NCI-H146 (cell line): ENCODE measurements at regions not wholly inside any gene's neighbourhood (a gene's known extent, or its start where the extent isn't known, plus 50 kb on each side); places are given as distances from the start of the nearest gene placed in this dataset.
A peak's percentile ranks its signal among the peaks of the same experiment; 100 is the strongest.

ENCODE experiments used
- DNase-seq: peaks from one replicate; lab custom pipeline; 2025; lab: John Stamatoyannopoulos, UW

DNA sequence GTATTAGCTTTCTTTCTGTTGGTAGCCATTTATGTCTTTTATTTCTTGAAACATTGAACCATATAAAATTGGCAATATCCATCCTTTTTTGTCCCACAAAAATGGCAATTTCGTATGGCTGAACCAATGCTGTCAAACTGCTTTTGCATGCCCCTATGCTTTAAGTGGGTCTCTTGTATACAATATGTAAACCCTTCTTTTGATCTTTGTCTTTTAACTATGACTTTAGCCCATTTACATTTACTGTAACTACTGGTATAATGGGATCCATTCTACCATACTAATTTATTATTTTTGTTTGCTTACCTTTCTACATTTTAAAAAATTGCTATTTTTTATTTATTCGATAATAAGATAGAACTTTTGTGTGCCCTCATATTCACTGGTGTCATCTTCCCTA lies 93.4 kb downstream of the TENT4A start:
- no peak for DNase-seq

DNA sequence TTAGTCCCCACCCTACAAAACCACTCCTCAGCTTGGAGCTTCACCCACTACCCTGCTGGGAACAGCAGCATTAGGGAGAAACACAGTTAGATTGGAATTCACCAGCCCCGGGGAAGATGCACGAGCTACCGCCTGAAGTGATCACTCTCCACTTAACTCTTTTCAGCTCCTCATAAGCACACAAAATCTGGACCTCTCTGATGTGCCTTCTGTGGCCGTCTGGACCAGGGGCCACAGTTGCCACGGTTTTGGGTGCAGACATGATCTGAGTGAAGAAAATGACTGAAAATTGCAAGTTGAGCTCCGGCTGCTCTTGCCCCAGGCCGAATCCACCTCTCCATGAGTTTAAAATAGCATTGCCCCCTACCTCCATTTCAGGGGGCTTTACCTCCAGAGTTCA lies 95.2 kb downstream of the TENT4A start:
- DNase-seq: no peak

DNA sequence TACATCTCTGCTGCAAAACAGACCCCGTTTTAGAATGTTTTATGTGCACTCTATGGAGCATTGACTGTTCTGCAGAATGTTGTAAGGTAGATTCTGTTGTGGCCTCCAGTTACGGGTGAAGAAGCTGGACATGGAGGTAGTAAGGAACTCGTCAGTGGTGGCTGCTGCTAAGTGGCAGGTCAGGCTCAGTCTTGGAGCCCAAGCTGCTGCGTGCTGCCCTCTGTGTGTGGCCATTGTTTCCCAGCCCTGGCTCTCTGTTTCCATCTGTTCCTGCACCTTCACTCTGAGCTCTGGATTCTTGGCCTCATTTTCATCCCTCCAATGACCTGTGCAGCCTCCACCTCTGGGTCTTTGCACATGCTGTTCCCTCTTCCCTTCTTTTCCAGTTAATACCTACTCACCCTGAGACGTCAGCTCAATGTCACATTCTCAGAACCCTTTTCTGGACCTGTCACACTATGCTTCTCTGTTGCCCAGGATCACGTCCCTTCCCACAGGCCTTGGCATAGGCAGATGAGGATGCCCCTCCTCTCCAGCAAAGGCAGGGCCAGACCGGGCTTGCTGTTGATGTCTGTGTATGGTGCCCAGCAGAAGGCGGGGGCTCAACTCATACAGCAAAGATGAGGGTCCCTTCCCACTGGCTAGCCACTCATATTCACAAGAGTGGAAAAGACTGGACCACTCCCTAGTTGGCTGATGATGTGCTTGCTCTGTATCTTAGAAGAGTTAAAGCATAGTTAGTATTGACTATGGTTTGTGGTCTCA lies 97.6 kb downstream of the TENT4A start:
- no peak for DNase-seq

DNA sequence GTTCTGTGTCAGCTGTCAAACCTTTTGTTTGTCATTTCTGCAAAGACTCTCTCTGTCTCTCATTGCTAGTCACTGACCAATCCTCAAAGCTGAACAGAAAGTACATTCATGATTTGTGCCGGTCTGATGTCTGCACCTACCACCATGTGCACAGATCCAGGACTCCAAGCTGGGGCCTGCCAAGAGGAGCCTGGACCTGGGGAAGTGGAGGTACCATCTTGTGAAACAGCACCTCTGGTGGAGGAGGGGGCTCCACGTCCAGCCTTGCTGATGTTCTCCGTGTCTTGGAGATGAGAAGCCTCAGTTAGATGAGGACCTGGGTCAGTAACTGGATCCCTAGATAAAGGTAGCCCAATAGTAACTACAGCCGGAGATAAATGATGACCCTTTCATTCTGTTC lies 98.9 kb downstream of the TENT4A start:
- DNase-seq: no peak

DNA sequence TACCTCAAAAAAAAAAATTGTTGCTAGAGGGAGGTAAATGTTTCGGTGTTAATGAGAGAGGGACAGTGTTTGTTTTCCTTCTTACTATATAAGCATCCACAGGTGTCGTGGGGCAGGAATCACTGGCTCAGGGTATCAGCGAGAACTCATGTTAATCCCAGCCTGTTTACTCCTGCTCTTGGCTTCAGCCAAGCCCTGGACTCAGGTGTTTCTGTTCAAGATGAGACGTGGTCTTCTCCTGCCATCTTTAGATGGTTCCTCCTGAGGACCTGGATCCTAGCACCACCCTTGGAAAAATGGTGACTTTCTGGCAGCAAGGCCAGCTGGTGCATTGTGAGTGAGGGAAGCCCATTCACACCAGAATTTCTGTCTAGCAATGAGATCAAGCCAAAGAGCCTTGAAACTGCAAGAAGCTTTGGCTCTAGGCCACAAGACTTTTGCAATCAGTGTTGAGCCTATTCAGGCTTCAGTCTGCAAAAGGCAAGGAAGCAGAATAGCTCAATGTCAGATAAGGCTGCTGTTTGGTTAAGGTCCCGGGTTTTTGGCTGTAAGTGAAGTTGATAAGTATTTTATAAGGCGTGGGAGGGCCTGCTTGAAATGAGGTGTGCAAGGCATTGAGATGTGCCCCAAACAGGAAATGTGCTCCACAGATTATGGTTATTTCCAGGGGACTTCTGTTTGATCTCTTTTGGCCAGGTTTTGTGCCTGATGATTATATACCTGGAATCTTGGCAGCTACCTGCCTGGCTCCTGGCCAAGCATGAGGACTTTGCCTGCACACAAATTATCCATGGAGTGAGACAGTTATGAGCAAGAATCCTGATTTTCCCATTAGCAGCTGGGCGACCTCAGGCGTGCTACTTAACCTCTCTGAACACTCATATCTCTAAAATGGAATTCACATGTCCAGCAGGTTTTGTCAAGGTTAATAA lies 99.8 kb downstream of the TENT4A start:
- no peak for DNase-seq

DNA sequence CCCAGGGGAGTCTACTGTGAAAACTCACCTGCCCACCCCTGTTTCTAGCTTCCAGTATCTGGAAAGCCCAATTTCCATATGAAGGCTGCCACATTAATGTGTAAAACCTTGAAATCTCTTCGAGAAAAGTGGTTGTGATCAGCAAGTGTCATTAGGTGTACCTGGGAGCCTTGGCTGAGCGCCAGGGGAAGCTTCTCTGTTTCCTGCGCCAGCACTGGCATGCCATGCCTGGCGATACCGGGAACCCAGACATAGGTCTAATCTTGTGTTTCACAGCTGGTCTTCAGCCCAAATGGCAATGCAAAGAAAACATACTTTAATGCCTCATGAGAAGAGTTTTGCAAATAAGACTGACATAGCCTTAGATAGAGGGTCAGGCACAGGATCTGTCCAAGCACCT lies 101.6 kb downstream of the TENT4A start:
- no peak for DNase-seq

DNA sequence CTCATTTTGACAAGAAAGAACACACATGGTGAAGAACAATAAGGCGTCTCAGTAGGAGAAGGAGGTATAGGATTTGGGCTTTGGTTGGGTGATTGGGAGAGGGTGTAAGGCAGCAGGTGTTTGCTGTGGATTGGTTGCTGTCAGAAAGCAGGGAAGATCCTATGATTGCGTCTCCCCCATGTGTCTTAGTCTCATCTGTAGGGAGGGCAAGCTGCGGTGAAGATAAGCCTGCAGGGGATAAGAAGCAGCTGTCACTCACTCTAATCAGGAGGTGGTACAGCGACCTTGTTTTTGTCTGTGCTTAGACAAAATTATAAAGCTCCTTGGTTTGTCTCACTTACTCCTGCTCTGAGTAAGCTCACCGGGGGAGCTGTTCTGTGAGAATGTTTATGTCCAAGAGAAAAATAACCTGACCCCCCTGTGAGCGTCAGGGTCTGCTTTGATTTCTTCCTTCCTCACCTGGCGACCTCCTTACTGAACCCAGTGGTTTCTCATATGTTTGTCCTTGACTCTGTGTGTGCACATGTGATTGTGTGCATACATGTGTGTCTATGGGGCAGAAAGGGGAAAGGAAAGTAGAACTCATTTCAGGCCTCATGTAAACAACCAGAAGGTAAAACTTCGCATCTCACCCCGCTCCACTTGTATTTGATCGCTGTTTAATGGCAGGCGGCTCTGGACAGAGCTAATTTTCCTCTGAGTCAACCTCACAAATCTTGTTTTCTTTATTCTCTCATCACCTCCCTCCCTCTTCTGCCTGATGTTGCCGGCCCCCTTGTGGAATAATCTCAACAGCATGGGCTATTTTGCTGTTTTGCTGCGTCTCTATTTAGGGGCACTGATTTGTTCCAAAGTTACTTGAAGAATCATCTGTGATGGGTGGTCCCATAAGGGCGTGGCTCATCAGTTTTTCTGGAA lies 105.6 kb downstream of the TENT4A start:
- DNase-seq: no peak

DNA sequence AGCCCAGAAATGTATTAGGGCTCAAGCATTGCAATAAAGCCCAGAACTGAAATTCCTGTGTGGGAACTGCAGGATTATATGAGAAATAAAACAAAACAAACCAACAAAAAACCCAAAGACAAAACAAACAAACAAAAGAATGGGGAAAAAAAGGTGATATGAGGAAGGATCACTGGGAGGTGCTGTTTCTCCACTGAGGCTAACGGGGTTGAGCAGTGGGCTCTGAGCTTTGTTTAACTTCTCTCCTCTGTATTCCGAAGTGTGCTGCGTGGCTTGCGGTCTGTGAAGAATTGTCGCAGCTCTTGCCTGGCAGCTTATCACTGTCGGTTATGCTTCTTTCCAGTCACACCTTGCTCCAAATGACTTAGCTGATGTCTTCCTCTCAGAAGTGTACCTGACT lies 106.3 kb downstream of the TENT4A start:
- DNase-seq: no peak

DNA sequence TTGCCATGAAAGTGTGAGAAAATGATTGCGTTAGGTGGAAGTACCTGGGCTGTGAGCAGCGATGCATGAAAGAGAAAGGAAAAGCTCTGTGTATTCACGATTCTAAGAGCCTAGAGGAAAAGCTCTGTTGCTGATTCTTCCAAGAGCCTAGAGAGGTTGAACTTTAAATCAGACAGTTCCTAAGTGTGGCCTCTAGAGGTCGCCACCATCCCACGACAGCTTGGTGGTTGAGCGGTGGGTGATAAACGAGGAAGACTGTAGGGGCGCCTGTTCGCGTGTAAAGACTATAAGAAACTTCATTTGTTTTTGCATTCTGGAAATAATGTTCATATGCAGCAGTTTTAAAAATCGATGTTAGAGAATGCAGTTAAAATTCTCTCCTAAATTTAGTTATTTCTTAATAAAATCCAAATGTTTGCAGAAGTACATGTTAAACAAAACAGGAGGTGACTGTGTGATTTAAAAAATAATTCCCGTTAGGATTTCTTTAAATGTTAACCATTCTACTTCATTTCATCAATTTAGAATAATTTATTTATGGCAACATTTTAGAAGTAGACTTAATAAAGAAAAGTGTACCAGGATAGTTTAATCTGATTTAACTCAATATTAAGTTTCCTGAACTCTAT lies 107.7 kb downstream of the TENT4A start:
- peak; percentile 12 for DNase-seq

DNA sequence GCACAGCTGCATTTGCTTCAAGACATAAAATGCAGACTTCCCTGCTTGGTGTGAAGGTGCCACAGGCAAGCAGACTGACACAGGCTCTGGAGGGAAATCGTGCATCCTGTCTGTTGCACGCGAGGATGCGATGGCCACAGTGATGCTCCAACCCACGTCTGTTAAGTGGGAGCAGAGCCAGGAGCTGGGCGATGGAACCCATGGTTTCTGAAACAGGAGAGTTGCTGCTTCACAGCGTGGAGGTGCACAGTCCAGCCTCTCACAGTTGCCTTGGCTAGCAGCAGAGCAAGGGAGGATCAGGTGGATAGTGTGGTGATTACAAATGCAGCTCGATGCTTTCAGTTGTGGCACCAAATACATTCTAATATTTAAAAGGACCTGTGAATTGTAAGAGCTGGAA lies 108.8 kb downstream of the TENT4A start:
- no peak for DNase-seq

DNA sequence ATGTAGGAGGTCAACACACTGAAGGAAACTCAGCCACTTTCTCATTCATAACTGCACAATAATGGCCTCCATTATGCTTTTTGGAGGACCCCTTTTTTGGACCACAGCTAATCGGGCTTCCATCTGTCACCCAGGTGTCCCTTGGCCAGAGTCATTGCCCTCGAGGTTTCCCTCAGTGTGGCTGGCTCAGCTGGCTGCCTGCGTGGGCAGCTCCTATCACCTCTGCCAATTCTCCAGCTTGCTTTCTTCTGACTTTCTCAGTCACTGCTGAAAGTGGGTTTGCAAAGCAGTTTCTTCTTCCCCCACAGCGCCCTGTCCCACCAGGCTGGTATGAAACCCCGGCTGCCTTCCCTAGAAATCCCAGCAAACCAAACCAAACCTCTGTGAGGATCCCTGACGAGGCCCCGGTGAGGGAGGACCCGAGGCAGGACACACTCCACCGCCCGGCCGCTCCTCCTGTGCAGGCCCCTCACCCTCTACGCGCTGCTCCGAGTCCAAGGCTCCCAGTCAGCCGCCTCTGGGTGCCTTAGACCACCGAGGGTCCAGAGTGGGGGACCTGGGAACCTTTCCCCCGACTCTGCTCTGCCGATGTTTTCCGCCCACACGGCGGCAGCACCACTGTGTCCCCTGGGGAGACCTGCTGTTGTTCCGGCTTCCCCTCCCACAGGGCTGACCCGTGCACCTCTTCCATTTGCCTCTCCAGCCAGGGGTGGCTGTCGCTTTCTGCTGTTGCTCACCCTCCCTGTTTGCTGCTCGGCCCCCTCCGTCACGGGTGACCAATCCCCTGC lies 109.5 kb downstream of the TENT4A start:
- peak; percentile 2 for DNase-seq

DNA sequence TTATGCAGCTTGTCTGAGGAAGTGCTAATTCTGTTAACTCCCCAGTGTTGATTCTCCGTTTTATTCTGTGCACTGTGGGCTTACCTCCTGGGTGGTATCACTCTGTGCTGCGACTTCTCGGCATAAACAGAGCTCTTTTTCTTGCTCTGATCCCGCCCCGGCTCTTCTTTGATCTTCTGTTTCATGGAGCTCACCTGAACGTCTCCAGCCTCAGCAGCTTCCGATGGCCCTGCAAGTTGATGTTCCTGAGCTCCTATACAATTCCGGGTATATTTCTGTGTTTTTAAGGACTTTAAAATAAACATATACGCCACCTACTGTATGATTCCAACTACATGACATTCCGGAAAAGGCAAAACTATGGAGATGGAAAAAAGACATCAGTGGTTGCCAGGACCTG lies 110.8 kb downstream of the TENT4A start:
- no peak for DNase-seq

DNA sequence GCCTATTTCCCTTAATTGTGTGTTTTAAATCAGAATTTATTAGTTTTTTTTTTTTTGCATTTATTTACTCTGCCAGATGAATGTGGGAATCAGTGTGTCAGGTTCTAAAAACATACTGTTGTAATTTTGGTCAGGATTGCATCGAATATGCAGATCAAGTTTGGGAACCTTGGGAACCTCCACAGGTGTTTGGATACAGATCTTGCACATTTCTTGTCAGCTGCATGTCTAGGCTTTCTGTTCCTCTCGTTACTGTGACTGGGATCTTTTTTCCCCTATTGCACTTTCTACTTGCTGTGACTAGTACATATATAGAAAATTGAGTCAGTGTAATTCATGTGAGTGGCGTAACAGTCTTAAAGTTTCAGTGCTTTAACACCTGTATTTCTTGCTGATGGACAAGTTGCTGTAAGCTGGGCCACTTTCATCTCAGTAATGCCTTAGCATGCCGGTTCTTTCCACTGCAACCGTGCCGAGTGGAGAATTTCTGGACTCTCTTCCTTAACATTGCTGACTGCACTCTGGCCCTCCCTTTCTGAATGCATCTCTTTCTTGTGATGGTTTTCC lies 112.5 kb downstream of the TENT4A start:
- DNase-seq: no peak

DNA sequence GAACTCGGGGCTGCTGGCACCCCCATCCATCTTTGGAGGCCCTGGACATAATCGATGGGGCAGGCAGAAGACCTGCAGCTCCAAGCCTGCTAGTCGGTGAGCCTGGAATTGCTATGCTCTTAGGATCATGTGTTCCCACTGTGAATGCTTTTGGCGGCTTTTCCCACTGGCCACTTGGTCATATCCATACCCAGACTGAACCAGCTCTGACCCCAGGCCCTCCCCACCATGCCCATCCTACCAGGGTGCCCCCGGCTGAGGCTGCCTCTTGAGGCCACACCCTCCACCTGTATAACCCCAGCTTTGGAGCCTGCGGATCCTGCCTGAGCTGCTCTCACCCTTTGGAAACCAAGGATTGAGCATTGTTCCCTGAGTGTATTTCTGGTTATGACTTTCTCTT lies 113.5 kb downstream of the TENT4A start:
- no peak for DNase-seq

DNA sequence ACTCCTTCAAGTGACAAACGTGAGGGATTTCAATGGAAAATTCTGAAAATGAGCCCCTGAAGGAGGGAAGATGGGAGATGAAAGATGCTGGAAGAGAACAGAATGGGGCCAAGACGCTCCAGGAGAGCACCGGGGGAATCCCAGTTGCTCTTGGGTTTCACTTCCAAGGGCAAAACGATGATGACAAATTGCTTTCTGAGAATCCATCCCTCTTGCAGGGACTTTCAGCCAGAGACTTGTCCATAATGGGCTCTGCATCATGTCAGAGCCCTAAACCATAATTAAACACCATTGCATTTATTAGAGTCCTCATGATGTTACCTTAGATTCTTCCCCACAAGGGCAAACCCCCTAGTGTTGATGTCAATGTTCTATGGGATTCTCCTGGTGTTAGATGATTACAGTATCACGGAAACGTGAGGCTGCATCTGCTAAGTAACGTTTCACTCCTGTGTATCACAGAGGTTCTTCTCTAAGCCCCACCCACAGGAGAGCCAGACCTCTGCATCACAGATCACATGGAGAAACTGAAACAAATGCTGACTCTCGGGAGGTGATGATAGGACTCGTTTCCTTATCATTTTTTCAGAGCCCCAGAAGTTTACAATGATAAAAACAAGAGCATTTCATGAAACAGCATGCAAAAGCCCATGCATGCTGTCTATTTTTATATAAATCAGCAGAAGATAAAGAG lies 114.4 kb downstream of the TENT4A start:
- DNase-seq: no peak

DNA sequence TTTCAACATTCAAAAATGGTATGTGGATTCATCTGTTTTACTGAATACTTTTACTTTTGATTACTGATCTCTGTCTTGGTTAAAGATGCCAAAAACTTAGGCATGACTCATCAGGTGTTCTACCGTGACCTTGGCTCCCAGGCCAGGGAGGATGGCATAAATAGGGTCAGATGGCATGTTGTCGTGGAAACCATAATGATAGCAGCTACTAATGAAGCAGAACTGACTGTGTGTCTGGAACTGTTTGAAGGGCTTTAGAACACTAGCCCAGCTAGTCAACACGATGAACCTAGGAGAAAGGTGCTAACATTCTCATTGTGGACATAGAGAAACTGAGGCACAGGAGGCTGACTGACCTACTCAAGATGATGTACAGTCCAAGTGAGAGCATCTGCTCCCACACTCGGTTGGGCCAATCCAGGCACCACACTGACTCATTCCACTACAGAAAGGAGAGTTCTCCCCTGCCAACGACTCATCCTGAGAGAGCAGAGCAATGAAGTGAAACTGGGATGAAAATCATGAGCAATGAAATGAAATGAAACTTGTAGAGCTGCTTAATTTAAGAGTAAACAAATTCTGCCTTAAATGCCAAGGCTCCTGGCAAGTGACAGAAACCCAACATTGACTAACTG lies 116.0 kb downstream of the TENT4A start:
- DNase-seq: no peak

DNA sequence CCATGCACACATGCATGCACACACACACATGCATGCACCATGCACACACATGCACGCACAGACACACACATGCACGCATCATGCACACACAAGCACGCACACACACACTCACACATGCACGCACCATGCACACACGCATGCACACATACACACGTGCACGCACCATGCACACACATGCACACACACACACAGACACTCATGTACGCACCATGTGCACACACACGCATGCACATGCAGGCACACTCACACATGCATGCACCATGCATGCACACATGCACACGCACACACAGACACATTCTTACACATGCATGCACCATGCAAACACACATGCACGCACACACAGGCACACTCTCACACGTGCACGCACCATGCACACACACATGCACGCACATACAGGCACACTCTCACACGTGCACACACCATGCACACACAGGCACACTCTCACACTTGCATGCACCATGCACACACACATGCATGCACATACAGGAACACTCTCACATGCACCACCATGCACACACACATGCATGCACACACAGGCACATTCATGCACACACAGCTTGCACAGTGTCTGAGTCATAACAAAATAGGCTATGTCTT lies 117.5 kb downstream of the TENT4A start:
- no peak for DNase-seq

DNA sequence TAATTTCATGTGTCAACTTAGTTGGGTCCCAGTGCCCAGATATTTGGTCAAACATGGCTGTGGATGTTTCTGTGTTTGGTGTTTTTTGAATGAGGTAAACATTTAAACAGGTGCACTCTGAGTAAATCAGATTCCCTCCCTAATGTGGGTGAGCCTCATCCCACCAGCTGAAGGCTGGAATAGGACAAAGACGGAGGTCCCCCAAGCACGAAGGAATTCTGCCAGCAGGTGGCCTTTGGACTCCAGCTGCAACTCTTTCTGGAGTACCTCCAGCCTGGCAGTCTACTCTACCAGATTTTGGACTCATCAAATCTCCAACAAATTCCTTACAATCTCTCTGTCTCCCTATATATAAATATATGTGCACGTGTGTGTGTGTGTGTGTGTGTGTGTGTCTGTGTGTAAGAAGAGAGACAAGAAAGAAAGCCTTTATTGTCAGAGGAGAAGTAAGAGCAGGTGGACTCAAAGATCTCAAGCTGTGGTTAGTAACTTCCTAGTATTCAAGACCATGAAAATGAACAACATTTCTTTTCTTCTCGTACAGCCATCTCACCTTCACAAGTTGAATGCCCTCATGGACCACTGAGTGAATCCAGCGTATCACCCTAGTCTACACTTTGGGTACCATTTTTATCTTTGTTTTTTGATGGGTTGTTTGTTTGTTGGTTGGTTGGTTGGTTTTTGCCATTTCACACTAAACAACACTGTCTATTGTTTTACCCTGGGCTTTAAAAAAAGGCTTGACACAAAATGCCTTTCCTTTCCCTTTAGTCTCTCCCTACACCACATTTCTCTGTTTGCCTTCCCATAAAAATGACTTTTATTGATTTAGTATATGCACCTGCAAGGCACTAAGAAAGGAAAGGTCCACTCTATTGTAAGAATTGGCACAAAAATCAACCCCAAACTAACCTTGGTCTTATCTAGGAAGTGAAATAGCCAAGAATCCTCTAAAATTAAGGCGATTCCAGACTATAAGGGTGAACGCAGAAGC lies 118.7 kb downstream of the TENT4A start:
- DNase-seq: no peak
